AG04449 (cell line): ENCODE measurements at regions not wholly inside any gene's neighbourhood (a gene's known extent, or its start where the extent isn't known, plus 50 kb on each side); places are given as distances from the start of the nearest gene placed in this dataset.

Source experiments
- CTCF ChIA-PET: fragments of 350-600 bp; formaldehyde crosslinking; extraction: SDS; loops from one replicate; lab custom pipeline; 2021; ENCODE audit warnings: antibody characterized with exemption; lab: Yijun Ruan, JAX
- POLR2A ChIA-PET: fragments of 400-600, 350-600 bp; formaldehyde crosslinking; extraction: SDS; loops from one replicate; lab custom pipeline; 2020; ENCODE audit warnings: antibody characterized with exemption, inconsistent platforms; lab: Yijun Ruan, JAX
- DNase-seq: peaks from one replicate; pipeline ENCODE4 v3.0.0-alpha.2; 2010; ENCODE audit warnings: low read depth, low spot score
- H3K4me3 ChIP-seq: 2 replicates; pipeline ENCODE4 v1.5.1; 2011; ENCODE audit warnings: low read depth, mild to moderate bottlenecking, control low read depth, low read length
- TF ChIP-seq, protein P1 (sequence below): IDR thresholded peaks from one replicate; pipeline ENCODE4 v1.5.1; 2011; ENCODE audit warnings: mild to moderate bottlenecking, moderate library complexity, low read length, control low read depth, inconsistent platforms; ENCODE audit not compliant: insufficient read depth; ENCODE audit errors: missing control alignments

DNA sequence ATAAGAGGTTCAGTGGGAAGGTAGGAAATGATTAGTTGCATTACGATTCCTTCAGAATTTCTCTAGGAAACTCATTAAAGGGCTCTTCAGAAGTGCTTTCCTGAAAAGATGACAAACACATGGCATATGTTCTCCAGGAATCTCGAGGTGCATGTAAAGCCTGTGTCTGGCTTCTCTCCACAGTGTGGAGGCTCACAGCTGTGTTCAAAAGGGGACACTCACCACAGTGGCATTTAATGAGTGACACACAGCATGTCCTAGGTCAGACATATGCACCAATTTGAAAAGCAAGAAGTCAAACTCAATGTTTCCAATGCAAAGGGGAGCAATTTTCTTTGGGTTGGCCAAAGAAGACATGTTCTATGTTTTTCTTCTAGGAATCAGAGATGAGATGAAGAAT lies 976.9 kb downstream of the MAT2B start:
- no peak for DNase-seq
- ChIA-PET POLR2A (no interaction called here), CTCF (interaction anchor here (0.9 kb wide), 1 partner anchor 786 kb away, joined by 3 read pairs; no protein-coding TSS in a partner anchor)
- TF ChIP-seq, protein P1, sequence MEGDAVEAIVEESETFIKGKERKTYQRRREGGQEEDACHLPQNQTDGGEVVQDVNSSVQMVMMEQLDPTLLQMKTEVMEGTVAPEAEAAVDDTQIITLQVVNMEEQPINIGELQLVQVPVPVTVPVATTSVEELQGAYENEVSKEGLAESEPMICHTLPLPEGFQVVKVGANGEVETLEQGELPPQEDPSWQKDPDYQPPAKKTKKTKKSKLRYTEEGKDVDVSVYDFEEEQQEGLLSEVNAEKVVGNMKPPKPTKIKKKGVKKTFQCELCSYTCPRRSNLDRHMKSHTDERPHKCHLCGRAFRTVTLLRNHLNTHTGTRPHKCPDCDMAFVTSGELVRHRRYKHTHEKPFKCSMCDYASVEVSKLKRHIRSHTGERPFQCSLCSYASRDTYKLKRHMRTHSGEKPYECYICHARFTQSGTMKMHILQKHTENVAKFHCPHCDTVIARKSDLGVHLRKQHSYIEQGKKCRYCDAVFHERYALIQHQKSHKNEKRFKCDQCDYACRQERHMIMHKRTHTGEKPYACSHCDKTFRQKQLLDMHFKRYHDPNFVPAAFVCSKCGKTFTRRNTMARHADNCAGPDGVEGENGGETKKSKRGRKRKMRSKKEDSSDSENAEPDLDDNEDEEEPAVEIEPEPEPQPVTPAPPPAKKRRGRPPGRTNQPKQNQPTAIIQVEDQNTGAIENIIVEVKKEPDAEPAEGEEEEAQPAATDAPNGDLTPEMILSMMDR = no peak
- no peak overlapping the region for H3K4me3 ChIP-seq

DNA sequence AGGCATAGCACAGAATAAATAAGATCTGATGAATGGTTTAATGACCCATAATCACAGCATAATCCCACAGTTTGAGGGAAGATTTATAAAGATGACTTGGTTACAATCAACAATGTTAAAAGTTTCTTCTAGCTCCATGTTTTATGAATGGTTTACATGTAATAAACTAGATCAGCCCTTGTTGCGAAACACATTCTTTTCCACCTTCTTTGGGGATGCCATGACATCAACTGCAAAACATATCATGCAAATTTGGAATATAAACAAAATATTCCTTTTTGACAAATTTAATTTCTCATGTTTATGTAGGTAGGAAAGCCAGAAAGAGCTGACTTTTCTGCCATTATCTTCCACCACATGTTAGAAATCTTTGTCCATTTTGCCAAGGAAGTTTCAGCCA lies 979.5 kb downstream of the MAT2B start:
- ChIA-PET CTCF (interaction anchor here (0.9 to 1.0 kb wide), 2 partner anchors 19 to 189 kb away, joined by 3 read pairs; no protein-coding TSS in a partner anchor), POLR2A (no interaction called here)
- H3K4me3 ChIP-seq = no peak overlapping the region
- TF ChIP-seq, protein P1 = no peak
- DNase-seq = no peak

DNA sequence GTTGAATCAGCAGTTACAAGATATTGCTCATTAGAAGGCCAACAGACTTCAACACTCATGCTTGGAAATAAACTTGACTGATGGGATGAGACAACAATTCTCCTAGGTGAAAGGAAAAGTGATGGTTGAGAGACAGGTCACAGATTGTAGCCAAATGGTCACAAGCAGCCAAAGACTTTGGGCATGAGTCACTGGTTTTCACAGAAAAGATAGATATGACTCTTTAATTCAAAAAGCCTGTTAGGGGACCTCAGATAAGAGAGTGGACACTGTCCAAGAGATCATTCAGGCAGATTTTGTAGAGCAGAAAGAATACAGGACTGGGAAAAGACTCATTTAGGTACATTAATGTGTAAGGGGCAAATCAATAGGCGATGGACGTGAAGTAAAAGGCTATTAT lies 982.5 kb downstream of the MAT2B start:
- TF ChIP-seq, protein P1 = no peak
- ChIA-PET POLR2A (no interaction called here), CTCF (interaction anchor here (1.6 kb wide), 1 partner anchor 16 kb away, joined by 7 read pairs; no protein-coding TSS in a partner anchor)
- DNase-seq = no peak
- H3K4me3 ChIP-seq = no peak overlapping the region

DNA sequence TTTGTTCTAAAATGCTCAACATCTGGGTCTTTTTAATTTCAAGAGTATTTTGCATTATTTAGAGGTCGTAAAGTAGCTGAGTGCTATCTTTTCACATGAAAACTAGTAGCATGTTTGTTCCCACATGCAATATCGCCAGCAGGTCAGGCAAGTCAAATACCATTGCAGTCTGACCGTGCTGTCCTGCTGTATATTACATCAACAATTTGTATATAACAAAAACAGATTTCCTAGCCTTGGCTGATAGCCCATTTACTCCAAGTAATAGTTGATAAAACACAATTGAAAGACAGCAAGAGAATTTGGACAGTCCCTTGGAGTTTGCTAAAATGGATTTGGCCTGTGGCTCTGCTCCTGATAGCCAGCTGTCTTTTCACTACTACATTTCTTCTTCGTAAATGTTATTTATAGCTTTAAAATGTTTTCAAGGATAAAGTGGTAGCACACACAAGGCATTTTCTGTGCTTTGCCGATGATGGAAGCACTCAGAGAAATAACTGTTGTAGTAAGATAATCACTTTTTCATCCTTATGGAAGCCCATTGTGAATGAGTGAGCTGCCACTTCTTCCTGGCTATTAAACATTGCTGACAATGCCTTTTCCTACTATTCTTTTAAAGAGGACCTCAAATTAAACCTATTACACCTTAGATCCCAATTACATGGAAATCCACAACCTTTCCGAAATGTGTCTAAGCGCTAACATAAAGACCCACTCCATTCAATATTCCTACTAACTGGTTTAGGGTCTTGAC lies 992.1 kb downstream of the MAT2B start:
- ChIA-PET CTCF (interaction anchor here (2.0 kb wide), 1 partner anchor 928 kb away, joined by 6 read pairs; no protein-coding TSS in a partner anchor), POLR2A (no interaction called here)
- H3K4me3 ChIP-seq = no peak overlapping the region
- no peak for DNase-seq
- TF ChIP-seq, protein P1 = no peak

DNA sequence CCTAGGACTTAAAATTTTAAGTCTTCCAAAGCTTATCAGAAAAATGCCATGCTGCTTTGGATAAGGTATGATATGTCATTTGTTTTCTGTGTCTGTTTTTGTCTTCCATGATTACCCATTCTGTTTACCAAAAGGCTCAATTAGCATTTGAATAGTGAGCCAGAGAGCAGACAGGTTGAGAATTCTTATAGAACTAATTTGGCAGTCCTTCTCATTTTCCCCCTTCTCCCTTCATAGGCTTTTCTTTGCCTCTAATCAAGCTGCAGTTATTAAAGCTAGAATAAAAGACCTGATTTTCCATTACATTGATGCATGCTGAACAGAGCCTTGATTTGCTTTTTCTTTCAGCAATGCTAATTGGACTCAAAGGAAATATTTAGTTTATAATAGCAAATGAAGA lies 993.0 kb downstream of the MAT2B start:
- ChIA-PET CTCF (interaction anchor here (2.0 kb wide), 1 partner anchor 929 kb away, joined by 6 read pairs; no protein-coding TSS in a partner anchor), POLR2A (no interaction called here)
- DNase-seq = no peak
- no peak overlapping the region for H3K4me3 ChIP-seq
- TF ChIP-seq, protein P1 = no peak

DNA sequence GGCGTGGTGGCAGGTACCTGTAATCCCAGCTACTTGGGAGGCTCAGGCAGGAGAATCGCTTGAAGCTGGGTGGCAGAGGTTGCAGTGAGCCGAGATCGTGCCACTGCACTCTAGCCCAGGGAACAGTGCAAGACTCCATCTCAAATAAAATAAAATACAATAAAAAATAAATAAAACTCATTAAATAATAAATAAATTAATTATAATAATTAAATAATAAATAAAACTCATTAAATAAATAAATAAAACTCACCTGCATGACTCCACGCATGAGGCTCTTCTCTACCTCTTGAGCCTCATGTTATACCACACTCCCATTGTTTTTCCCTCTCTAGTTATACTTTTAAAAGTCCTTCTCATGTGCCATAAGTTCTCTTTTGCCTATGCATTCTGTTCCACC lies 995.4 kb downstream of the MAT2B start:
- CTCF ChIA-PET = no interaction called here
- POLR2A ChIA-PET = no interaction called here
- DNase-seq = no peak
- H3K4me3 ChIP-seq = no peak overlapping the region
- TF ChIP-seq, protein P1 = no peak
